ENCODE measurements at regions not wholly inside any gene's neighbourhood (a gene's known extent, or its start where the extent isn't known, plus 50 kb on each side); places are given as distances from the start of the nearest gene placed in this dataset.

DNA sequence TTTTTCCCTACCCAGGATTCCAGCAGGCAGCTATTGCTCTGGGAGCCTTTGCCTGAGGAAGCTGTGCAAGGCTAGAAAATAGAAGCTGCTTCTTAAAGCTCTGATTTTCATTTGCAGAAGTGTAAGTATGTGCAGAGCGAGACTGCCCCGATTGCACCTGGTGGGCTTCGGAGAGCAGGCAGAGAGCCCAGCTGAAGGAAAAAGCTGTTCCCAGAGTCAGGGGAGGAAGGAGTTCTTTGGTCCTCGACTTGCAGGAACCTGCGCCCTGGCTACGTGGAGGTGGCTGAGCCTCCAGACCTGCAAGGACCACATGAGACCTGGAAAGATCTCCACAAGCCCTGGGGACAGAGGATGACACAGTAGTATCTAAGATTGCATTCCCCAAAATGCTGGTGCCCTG, 235.0 kb upstream of the ARGLU1 start:
- Histone ChIP-seq H3K27ac (ENCODE audit: extremely low read depth, low read depth, low read length) (no peak overlapping the region), H3K9me1 (ENCODE audit: control insufficient read depth, insufficient read depth, low read length) (no peaks in the 10 kb centered on the region), H3K27me3 (ENCODE audit: control insufficient read depth in 2 of 2, insufficient read depth in 2 of 2, low read length in 2 of 2) (no peaks in the 10 kb centered on the region), H3K79me2 (ENCODE audit: control insufficient read depth, insufficient read depth, low read length) (no peaks in the 10 kb centered on the region), H3K4me3 (no peak overlapping the region), H2AFZ (ENCODE audit: low read depth, low read length) (no peak overlapping the region), H3K9ac (ENCODE audit: insufficient read depth in 1 of 2, low read depth in 2 of 2, low read length in 2 of 2) (no peak overlapping the region), H3K4me1 (replicated peaks in 1 of 2; ENCODE audit: control insufficient read depth in 2 of 2, insufficient read depth in 2 of 2, low read length in 2 of 2) (no peaks in the 10 kb centered on the region), H3K9me3 (replicated peaks; ENCODE audit: control insufficient read depth, insufficient read depth, low read depth, low read length) (no peaks in the 10 kb centered on the region), H4K20me1 (replicated peaks; ENCODE audit: control insufficient read depth, insufficient read depth, low read length) (no peaks in the 10 kb centered on the region), H3K4me2 (ENCODE audit: insufficient read depth, low read length) (no peak overlapping the region), H3K36me3 (ENCODE audit: control insufficient read depth, insufficient read depth, low read length) (no peaks in the 10 kb centered on the region)
- no TSS peak for BruUV-seq (replicated peaks)
- ChIA-PET POLR2A (no interaction called here), CTCF (ENCODE audit: low intra/inter-chr PET ratio) (no interaction called here)
- no peak for TF ChIP-seq PBX2 (CRISPR knock-in tag; IDR thresholded peaks at IDR 0.05; ENCODE audit: low read depth)
- TF ChIP-seq PBX2 (tag; conservative IDR thresholded peaks at IDR 0.05; ENCODE audit: low read depth) = no peak
- TF ChIP-seq ZNF79 (CRISPR knock-in tag; IDR thresholded peaks at IDR 0.05; ENCODE audit: low read depth) = no peak
- no peak for TF ChIP-seq SMARCE1 (IDR thresholded peaks at IDR 0.05)
- no peak for TF ChIP-seq SMARCA5 (IDR thresholded peaks at IDR 0.05)
- TF ChIP-seq ETV1 (tag; conservative IDR thresholded peaks at IDR 0.05; ENCODE audit: low read depth) = no peak
- no peak for TF ChIP-seq ZNF217 (CRISPR knock-in tag; IDR thresholded peaks at IDR 0.05)
- TF ChIP-seq GATAD2B (IDR thresholded peaks at IDR 0.05; ENCODE audit: borderline replicate concordance) = no peak
- no peak for TF ChIP-seq CAMTA2 (CRISPR knock-in tag; conservative IDR thresholded peaks at IDR 0.05)
- no peak for TF ChIP-seq HIVEP1 (CRISPR knock-in tag; IDR thresholded peaks at IDR 0.05)
- TF ChIP-seq, protein P1, sequence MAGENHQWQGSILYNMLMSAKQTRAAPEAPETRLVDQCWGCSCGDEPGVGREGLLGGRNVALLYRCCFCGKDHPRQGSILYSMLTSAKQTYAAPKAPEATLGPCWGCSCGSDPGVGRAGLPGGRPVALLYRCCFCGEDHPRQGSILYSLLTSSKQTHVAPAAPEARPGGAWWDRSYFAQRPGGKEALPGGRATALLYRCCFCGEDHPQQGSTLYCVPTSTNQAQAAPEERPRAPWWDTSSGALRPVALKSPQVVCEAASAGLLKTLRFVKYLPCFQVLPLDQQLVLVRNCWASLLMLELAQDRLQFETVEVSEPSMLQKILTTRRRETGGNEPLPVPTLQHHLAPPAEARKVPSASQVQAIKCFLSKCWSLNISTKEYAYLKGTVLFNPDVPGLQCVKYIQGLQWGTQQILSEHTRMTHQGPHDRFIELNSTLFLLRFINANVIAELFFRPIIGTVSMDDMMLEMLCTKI (IDR thresholded peaks at IDR 0.05; ENCODE audit: partially characterized antibody) = no peak
- 0% methylated on average over 6 of the region's 6 CpGs for WGBS (ENCODE audit: insufficient coverage, low coverage, missing lambda C conversion rate)
- in situ Hi-C loops (cut with MboI) (no loop called here), intact Hi-C loops (cut with micrococcal nuclease) (no loop called here)
- ATAC-seq = no peak
- no peak for FAIRE-seq
- no peak for DNase-seq (ENCODE audit: extremely low read depth in 1 of 4, low spot score in 3 of 4)

All from K562 (cell line).